RWPE1 (cell line): ENCODE measurements at regions not wholly inside any gene's neighbourhood (a gene's known extent, or its start where the extent isn't known, plus 50 kb on each side); places are given as distances from the start of the nearest gene placed in this dataset.

Experiments
- CTCF ChIA-PET: fragments of 350-600 bp; sonication (Branson Sonifier 250); formaldehyde crosslinking; extraction: SDS; loops from one replicate; lab custom pipeline; 2021; lab: Yijun Ruan, JAX
- POLR2A ChIA-PET: fragments of 400-600 bp; formaldehyde crosslinking; extraction: SDS; loops from one replicate; lab custom pipeline; 2020; ENCODE audit warnings: antibody characterized with exemption; ENCODE audit not compliant: low non-redundant PET; lab: Yijun Ruan, JAX
- DNase-seq: peaks from one replicate; pipeline ENCODE4 v3.0.0; 2012; ENCODE audit warnings: low spot score
- H3K27ac ChIP-seq: fragments of 450-650 bp; 2 replicates; pipeline ENCODE4 v1.5.1; 2017
- TF ChIP-seq, protein P1 (sequence below): fragments of 450-650 bp; conservative IDR thresholded peaks from 2 replicates; pipeline ENCODE4 v1.5.1; 2017; ENCODE audit warnings: low read depth, mild to moderate bottlenecking

DNA sequence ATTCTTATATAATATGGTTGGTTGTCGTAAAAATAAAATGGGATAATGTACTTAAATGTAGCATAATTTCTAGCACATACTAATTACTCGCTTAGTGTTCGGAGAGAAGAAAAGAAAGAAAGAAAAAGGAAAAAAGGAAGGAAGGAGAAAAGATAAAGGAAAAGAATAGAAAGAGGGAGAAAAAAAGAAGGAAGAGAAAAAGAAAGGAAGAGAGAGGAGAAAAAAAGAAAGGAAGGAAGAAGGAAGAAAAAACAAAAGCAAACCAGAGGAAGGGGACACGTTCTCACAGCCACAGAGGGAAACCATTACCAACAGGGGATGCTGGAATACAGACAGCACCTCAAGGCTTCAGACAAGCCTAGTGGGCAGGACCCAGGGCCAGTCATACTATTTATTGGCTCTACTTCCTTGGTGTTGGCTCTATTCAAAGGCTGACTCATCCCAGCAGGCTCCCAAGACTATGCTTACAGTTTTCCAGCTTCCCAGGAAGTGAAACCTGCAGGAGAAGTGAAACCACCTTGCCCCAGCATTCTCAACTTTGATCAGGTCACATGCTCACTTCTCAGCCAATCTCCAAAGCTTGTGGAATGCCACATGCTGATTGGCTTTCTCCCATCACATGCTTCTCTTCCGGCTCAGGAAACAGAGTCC is 273.5 kb upstream of the IRX5 start:
- POLR2A ChIA-PET: no interaction called here
- CTCF ChIA-PET: interaction anchor here (0.6 kb wide), 1 partner anchor 33 kb away, joined by 3 read pairs; no protein-coding TSS in a partner anchor
- DNase-seq: peak; percentile 71
- peak overlapping the region; percentile 58 for H3K27ac ChIP-seq
- TF ChIP-seq, protein P1, sequence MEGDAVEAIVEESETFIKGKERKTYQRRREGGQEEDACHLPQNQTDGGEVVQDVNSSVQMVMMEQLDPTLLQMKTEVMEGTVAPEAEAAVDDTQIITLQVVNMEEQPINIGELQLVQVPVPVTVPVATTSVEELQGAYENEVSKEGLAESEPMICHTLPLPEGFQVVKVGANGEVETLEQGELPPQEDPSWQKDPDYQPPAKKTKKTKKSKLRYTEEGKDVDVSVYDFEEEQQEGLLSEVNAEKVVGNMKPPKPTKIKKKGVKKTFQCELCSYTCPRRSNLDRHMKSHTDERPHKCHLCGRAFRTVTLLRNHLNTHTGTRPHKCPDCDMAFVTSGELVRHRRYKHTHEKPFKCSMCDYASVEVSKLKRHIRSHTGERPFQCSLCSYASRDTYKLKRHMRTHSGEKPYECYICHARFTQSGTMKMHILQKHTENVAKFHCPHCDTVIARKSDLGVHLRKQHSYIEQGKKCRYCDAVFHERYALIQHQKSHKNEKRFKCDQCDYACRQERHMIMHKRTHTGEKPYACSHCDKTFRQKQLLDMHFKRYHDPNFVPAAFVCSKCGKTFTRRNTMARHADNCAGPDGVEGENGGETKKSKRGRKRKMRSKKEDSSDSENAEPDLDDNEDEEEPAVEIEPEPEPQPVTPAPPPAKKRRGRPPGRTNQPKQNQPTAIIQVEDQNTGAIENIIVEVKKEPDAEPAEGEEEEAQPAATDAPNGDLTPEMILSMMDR: no peak

DNA sequence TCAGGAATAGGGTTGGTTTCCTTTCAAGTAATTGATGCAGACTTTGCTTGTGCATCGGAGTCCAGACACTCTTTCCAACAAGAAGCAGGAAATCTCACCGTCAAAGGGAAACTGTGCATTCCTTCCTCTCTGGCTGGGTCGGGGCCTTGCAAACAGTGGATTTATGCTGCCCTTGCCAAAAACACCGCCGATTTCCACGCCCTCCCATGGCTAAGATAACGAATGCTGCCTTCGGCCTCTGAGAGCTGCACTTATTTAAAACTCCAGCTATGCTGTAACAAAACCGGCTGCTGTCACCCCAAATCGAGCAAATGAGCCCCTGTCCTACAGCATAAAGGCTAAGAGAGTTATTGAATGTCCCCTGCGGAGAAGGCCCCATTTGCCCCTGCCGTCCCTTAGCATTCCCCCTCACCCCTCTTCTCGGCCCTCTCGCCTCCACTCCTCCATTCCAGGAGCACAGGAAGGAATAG is 275.5 kb upstream of the IRX5 start:
- DNase-seq: no peak
- peak overlapping the region; percentile 58 for H3K27ac ChIP-seq
- TF ChIP-seq, protein P1: no peak
- ChIA-PET POLR2A (no interaction called here), CTCF (interaction anchor here (0.6 to 1.1 kb wide), 3 partner anchors 47 to 696 kb away, joined by 3 to 5 read pairs (median 3); partner anchors contain the start of gene IRX5)

DNA sequence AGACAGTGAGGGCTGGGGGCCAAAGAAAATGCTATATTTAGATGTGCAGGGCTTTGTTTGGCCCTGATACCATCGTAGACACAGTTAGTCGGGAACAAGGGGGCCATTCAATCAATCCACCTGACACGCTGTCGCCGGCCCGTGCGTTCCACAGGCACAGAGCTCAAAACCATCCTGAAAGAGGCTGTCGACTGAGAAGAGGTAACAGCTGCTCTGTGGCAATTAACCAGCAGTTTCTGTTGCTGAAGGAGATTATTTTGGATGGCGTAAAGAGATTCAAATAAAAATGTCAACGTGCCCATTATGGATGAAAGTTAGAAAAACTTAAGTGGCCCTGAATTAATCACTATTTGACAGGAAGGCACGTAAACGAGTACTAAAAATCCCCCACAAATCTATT is 276.2 kb upstream of the IRX5 start:
- ChIA-PET CTCF (interaction anchor here (1.1 kb wide), 1 partner anchor 695 kb away, joined by 3 read pairs; no protein-coding TSS in a partner anchor), POLR2A (no interaction called here)
- TF ChIP-seq, protein P1: no peak
- no peak for DNase-seq
- no peak overlapping the region for H3K27ac ChIP-seq

DNA sequence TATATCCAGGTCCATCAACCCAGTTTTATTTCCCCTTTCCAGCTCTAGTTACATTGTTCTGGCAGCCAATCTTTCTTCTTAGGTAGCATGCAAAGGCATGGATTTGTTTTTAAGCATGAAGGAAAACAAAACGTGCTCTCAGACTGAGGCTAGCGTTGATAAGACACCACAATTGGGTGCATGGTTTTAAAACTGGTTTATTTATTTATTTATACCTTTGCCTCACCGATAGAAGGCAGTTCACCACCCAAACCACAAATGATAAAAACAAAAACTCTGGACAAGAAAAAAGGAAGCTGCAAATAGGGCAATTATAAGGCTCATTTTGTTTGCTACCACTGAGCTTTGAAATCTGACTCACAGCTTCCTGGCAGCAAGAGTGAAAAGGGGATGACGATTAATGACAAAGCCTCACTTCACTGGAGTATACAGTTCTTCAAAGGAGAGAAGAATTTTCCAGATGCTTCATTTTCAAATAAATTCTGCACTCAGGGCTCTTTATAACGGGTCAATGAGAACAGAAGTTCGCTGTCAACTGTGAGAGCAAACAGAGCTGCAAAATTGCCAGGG is 278.4 kb upstream of the IRX5 start:
- TF ChIP-seq, protein P1: no peak
- POLR2A ChIA-PET: interaction anchor here (0.6 kb wide), 1 partner anchor 367 kb away, joined by 4 read pairs; no protein-coding TSS in a partner anchor
- DNase-seq: no peak
- CTCF ChIA-PET: interaction anchor here (0.6 to 0.9 kb wide), 2 partner anchors 597 to 879 kb away, joined by 3 read pairs; no protein-coding TSS in a partner anchor
- H3K27ac ChIP-seq: no peak overlapping the region

DNA sequence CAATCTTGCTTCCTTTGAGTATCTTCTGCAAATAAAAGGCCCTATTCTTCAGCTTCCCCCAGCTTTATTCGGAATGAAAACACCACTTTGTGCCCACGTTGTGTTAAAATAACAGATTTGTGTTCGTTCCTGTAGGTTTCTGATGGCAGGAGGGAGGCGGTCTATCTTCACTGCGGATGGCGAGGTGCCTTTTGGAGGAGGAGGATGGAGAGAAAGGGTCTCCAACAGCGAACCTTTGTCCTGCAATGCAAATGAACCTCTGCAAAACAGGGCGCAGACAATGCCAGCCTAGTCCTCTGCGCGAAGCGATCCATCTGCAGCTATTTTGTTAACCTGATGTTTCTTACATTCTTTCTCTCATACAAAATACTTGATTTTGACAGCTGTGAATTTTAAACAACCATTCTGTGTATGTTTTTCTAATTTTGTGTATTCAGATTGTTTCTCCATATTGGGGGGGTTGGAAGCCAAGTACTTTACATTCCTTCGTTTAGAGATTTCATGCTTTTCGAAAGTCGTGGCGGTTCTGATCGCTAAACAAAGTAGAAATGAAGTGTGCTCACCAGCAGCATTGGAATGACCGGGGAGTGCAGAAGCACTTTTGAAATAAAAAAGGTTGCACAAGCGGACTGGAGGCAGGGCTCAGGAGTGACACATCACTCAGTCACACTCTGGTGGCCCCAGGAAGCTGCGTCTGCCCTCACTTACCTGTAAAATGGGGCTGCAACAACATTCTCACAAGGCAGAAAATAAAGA is 279.0 kb upstream of the IRX5 start:
- POLR2A ChIA-PET: interaction anchor here (0.6 kb wide), 1 partner anchor 366 kb away, joined by 4 read pairs; no protein-coding TSS in a partner anchor
- no peak overlapping the region for H3K27ac ChIP-seq
- DNase-seq: no peak
- CTCF ChIA-PET: no interaction called here
- TF ChIP-seq, protein P1: no peak

DNA sequence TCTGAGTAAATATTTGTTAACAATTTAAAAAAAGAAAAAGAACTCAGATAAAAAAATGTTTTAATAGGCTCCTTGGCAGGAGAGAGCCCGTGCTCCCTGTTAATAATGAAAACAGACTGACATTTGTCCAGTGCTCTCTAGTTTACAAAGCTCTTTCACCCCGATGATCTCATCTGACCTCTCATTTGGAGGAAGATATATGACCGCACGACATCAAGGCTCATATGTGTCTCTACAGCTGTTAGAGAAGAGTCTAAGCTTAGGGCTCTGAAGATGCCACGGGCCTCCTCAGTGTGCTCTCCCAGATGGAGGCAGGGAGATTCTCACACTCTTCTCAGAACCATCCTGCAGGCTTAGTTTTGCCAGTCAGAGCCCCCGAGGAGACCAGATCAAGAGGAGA is 280.8 kb upstream of the IRX5 start:
- no peak for DNase-seq
- TF ChIP-seq, protein P1: no peak
- ChIA-PET CTCF (no interaction called here), POLR2A (no interaction called here)
- no peak overlapping the region for H3K27ac ChIP-seq
